ENCODE measurements at regions not wholly inside any gene's neighbourhood (a gene's known extent, or its start where the extent isn't known, plus 50 kb on each side); places are given as distances from the start of the nearest gene placed in this dataset.

GRCh38 chr18:27428716-27429475 lies 243.8 kb upstream of the CHST9 start:
- DNase-seq (no peak), ATAC-seq (ENCODE audit: insufficient read depth, low FRiP score) (no peak)
- TF ChIP-seq, protein P1, sequence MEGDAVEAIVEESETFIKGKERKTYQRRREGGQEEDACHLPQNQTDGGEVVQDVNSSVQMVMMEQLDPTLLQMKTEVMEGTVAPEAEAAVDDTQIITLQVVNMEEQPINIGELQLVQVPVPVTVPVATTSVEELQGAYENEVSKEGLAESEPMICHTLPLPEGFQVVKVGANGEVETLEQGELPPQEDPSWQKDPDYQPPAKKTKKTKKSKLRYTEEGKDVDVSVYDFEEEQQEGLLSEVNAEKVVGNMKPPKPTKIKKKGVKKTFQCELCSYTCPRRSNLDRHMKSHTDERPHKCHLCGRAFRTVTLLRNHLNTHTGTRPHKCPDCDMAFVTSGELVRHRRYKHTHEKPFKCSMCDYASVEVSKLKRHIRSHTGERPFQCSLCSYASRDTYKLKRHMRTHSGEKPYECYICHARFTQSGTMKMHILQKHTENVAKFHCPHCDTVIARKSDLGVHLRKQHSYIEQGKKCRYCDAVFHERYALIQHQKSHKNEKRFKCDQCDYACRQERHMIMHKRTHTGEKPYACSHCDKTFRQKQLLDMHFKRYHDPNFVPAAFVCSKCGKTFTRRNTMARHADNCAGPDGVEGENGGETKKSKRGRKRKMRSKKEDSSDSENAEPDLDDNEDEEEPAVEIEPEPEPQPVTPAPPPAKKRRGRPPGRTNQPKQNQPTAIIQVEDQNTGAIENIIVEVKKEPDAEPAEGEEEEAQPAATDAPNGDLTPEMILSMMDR (IDR thresholded peaks at IDR 0.05; ENCODE audit: control extremely low read depth, extremely low read depth) = no peak
- no peaks in the 10 kb centered on the region for H3K36me3 ChIP-seq (ENCODE audit: control insufficient read depth in 4 of 4, insufficient read depth in 4 of 4, low read length in 4 of 4)
- no peak overlapping the region for H3K27ac ChIP-seq (ENCODE audit: low read depth in 1 of 2, low read length in 1 of 2)
- no peak overlapping the region for H3K4me3 ChIP-seq
- peaks cover 0 to 15% (median 4%) of the 10 kb centered on the region in 4 donors for H3K9me3 ChIP-seq (ENCODE audit: control insufficient read depth in 4 of 4, insufficient read depth in 3 of 4, low read length in 3 of 4)
- no peaks in the 10 kb centered on the region for H3K4me1 ChIP-seq (ENCODE audit: control insufficient read depth in 5 of 5, insufficient read depth in 5 of 5, low read length in 5 of 5)
- 88 to 89% methylated on average over 2 of the region's 2 CpGs for WGBS, 2 donors
- no peak overlapping the region for H3K9ac ChIP-seq (ENCODE audit: insufficient read depth in 1 of 2, low read length in 2 of 2)
- H3K27me3 ChIP-seq (ENCODE audit: control insufficient read depth in 3 of 3, insufficient read depth in 3 of 3, low read length in 2 of 3) = no peaks in the 10 kb centered on the region

GRCh38 chr18:27428120-27428519 lies 243.0 kb upstream of the CHST9 start:
- TF ChIP-seq, protein P1 (IDR thresholded peaks at IDR 0.05; ENCODE audit: control extremely low read depth, extremely low read depth) = no peak
- H3K9ac ChIP-seq (ENCODE audit: insufficient read depth in 1 of 2, low read length in 2 of 2) = no peak overlapping the region
- ATAC-seq (ENCODE audit: insufficient read depth, low FRiP score) = no peak

GRCh38 chr18:27423581-27423980 lies 238.5 kb upstream of the CHST9 start:
- no peak for ATAC-seq (ENCODE audit: insufficient read depth, low FRiP score)
- H3K4me3 ChIP-seq = no peak overlapping the region
- no peak for DNase-seq
- H3K9me3 ChIP-seq (ENCODE audit: control insufficient read depth in 4 of 4, insufficient read depth in 3 of 4, low read length in 3 of 4) = peaks cover 0 to 4% (median 0%) of the 10 kb centered on the region in 4 donors
- 73 to 90% methylated on average over 3 of the region's 3 CpGs for WGBS, 2 donors
- no peak overlapping the region for H3K9ac ChIP-seq (ENCODE audit: insufficient read depth in 1 of 2, low read length in 2 of 2)
- no peaks in the 10 kb centered on the region for H3K36me3 ChIP-seq (ENCODE audit: control insufficient read depth in 4 of 4, insufficient read depth in 4 of 4, low read length in 4 of 4)
- no peaks in the 10 kb centered on the region for H3K27me3 ChIP-seq (ENCODE audit: control insufficient read depth in 3 of 3, insufficient read depth in 3 of 3, low read length in 2 of 3)
- no peak overlapping the region for H3K27ac ChIP-seq (ENCODE audit: low read depth in 1 of 2, low read length in 1 of 2)
- H3K4me1 ChIP-seq (ENCODE audit: control insufficient read depth in 5 of 5, insufficient read depth in 5 of 5, low read length in 5 of 5) = no peaks in the 10 kb centered on the region
- TF ChIP-seq, protein P1 (IDR thresholded peaks at IDR 0.05; ENCODE audit: control extremely low read depth, extremely low read depth) = no peak

More at GRCh38 chr18:27428120-27428519, 243.0 kb upstream of the CHST9 start:
- no peaks in the 10 kb centered on the region for H3K4me1 ChIP-seq (ENCODE audit: control insufficient read depth in 5 of 5, insufficient read depth in 5 of 5, low read length in 5 of 5)
- H3K27me3 ChIP-seq (ENCODE audit: control insufficient read depth in 3 of 3, insufficient read depth in 3 of 3, low read length in 2 of 3) = no peaks in the 10 kb centered on the region
- no peak for DNase-seq
- H3K36me3 ChIP-seq (ENCODE audit: control insufficient read depth in 4 of 4, insufficient read depth in 4 of 4, low read length in 4 of 4) = no peaks in the 10 kb centered on the region
- 81 to 89% methylated on average over 2 of the region's 2 CpGs for whole genome bisulfite sequencing, 2 donors
- no peak overlapping the region for H3K4me3 ChIP-seq
- peaks cover 0 to 15% (median 4%) of the 10 kb centered on the region in 4 donors for H3K9me3 ChIP-seq (ENCODE audit: control insufficient read depth in 4 of 4, insufficient read depth in 3 of 4, low read length in 3 of 4)
- H3K27ac ChIP-seq (ENCODE audit: low read depth in 1 of 2, low read length in 1 of 2) = no peak overlapping the region

Measured in lung (tissue), 11 donors.